ENCODE measurements at regions not wholly inside any gene's neighbourhood (a gene's known extent, or its start where the extent isn't known, plus 50 kb on each side); places are given as distances from the start of the nearest gene placed in this dataset.

- TF ChIP-seq MAX (IDR thresholded peaks at IDR 0.05) (no peak), SIN3A (IDR thresholded peaks at IDR 0.05; ENCODE audit: low read depth) (no peak)
These were observed 231.9 kb upstream of the CA10 start (continued) for GRCh38 chr17:52390422-52390821.

DNA sequence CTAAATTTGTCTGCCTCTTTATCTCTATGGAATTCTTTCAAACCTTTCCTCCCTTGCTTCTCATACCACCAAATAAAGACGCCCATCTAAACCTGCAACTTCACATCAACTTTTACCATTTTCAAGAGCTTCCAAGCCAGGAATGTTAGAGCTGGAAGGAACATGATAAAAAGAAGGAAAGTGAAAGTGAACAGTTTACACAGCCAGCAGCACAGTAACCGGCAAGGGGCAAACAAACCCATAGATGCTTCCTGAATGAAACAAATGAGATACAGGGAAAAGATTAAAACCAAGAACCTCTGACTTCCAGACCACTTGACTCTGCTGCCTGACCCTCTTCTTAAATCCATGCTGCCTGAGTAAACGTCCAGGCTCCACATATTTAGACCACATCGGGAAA, 231.1 kb upstream of the CA10 start:
- no TSS peak for BruUV-seq (replicated peaks)
- Histone ChIP-seq H2AFZ (ENCODE audit: low read depth, low read length, poor library complexity, severe bottlenecking) (no peak overlapping the region), H3K4me3 (replicated peaks in 1 of 2; ENCODE audit: low read depth in 1 of 2, low read length in 2 of 2) (no peak overlapping the region), H3K27me3 (ENCODE audit: insufficient read depth, low read length) (no peaks in the 10 kb centered on the region), H3K9ac (ENCODE audit: low read length) (no peak overlapping the region), H3K9me3 (ENCODE audit: control insufficient read depth in 1 of 2, insufficient read depth in 1 of 2, low read depth in 1 of 2, low read length in 2 of 2) (peaks cover 38 to 55% of the 10 kb centered on the region in 2 experiments; a peak in 2 of 4 replicates), H3K4me2 (ENCODE audit: low read length) (no peak overlapping the region), H3K9me2 (ENCODE audit: insufficient read depth) (no peaks in the 10 kb centered on the region), H3K36me3 (ENCODE audit: control insufficient read depth in 1 of 2, insufficient read depth in 2 of 2, low read length in 2 of 2) (no peaks in the 10 kb centered on the region; a peak in 1 of 4 replicates), H3K4me1 (ENCODE audit: control insufficient read depth in 1 of 2, insufficient read depth in 2 of 2, low read length in 2 of 2) (no peaks in the 10 kb centered on the region), H3K79me2 (ENCODE audit: insufficient read depth, low read length) (no peaks in the 10 kb centered on the region), H3K27ac (ENCODE audit: low read depth, low read length) (no peak overlapping the region), H4K20me1 (ENCODE audit: insufficient read depth) (no peaks in the 10 kb centered on the region)
- RAD21 ChIA-PET (ENCODE audit: low non-redundant PET in 1 of 2, low total read pairs in 2 of 2, uncharacterized antibody in 2 of 2, unreplicated experiment in 2 of 2), result no interaction called here
- no peak for DNase-seq (ENCODE audit: low read depth, low spot score)
- POLR2A ChIA-PET, result no interaction called here
- no peak for ATAC-seq
- intact Hi-C loops (cut with micrococcal nuclease), result no loop called here
- no peak for TF ChIP-seq POLR2A (IDR thresholded peaks at IDR 0.05; ENCODE audit: borderline replicate concordance, extremely low read depth, insufficient read depth, insufficient read length)
- TF ChIP-seq FOSL1 (IDR thresholded peaks at IDR 0.05; ENCODE audit: low read depth), result no peak
- no peak for TF ChIP-seq MAX (IDR thresholded peaks at IDR 0.05)
- no peak for TF ChIP-seq YY1 (IDR thresholded peaks at IDR 0.05; ENCODE audit: extremely low read depth, insufficient replicate concordance, low read depth, low read length)
- TF ChIP-seq CTCF (IDR thresholded peaks at IDR 0.05 in 2 of 3, conservative IDR thresholded peaks at IDR 0.05 in 1 of 3; ENCODE audit: borderline replicate concordance in 1 of 3, insufficient read depth in 1 of 3, low read depth in 2 of 3, low read length in 2 of 3), result no peak
- TF ChIP-seq ATF3 (IDR thresholded peaks at IDR 0.05), result no peak
- TF ChIP-seq ZFX (IDR thresholded peaks at IDR 0.05), result no peak
- no peak for TF ChIP-seq ELF1 (IDR thresholded peaks at IDR 0.05; ENCODE audit: borderline replicate concordance, low read depth)
- no peak for TF ChIP-seq EZH2 (IDR thresholded peaks at IDR 0.05)
- TF ChIP-seq EGR1 (IDR thresholded peaks at IDR 0.05; ENCODE audit: low read depth), result no peak
- no peak for TF ChIP-seq JUND (IDR thresholded peaks at IDR 0.05)
- no peak for TF ChIP-seq TCF7L2 (IDR thresholded peaks at IDR 0.05; ENCODE audit: borderline replicate concordance, extremely low read depth, insufficient read depth, insufficient read length)
- CTCF ChIA-PET, result no interaction called here

Measured in HCT116 (cell line).